KMS-11 (cell line): ENCODE measurements at regions not wholly inside any gene's neighbourhood (a gene's known extent, or its start where the extent isn't known, plus 50 kb on each side); places are given as distances from the start of the nearest gene placed in this dataset.

Experiments used
- H2AFZ ChIP-seq: fragments of 200-600 bp; sonication (generic); 2 replicates; pipeline ENCODE4 v1.6.1; 2016; ENCODE audit warnings: antibody characterized with exemption, mixed run types, low read depth
- H3K27ac ChIP-seq: fragments of 200-600 bp; sonication (generic); 2 replicates; pipeline ENCODE4 v1.6.1; 2016; ENCODE audit warnings: mild to moderate bottlenecking, mixed run types
- H3K27me3 ChIP-seq: fragments of 200-600 bp; sonication (generic); 2 replicates; pipeline ENCODE4 v1.6.1; 2017; ENCODE audit warnings: mild to moderate bottlenecking, low read depth, mixed run types, moderate library complexity; ENCODE audit not compliant: insufficient read depth
- H3K36me3 ChIP-seq: fragments of 200-600 bp; sonication (generic); 2 replicates; pipeline ENCODE4 v1.6.1; 2017; ENCODE audit warnings: mild to moderate bottlenecking, mixed run types; ENCODE audit not compliant: insufficient read depth
- H3K4me1 ChIP-seq: fragments of 200-600 bp; sonication (generic); 2 replicates; pipeline ENCODE4 v1.6.1; 2016; ENCODE audit warnings: mild to moderate bottlenecking, low read depth, mixed run types; ENCODE audit not compliant: poor library complexity, severe bottlenecking
- H3K4me2 ChIP-seq: fragments of 200-600 bp; sonication (generic); 2 replicates; pipeline ENCODE4 v1.7.0; 2016; ENCODE audit warnings: mild to moderate bottlenecking, mixed run types
- H3K4me3 ChIP-seq: fragments of 200-600 bp; sonication (generic); IDR thresholded peaks from 2 replicates; pipeline ENCODE4 v1.6.1; 2017; ENCODE audit warnings: low read depth, low read length, mixed read lengths; ENCODE audit not compliant: insufficient read depth
- H3K79me2 ChIP-seq: fragments of 200-600 bp; sonication (generic); 2 replicates; pipeline ENCODE4 v1.6.1; 2016; ENCODE audit warnings: low read depth, mixed run types; ENCODE audit not compliant: insufficient read depth
- H3K9ac ChIP-seq: fragments of 200-600 bp; sonication (generic); 2 replicates; pipeline ENCODE4 v1.6.1; 2016; ENCODE audit warnings: mild to moderate bottlenecking, mixed run types
- H4K20me1 ChIP-seq: fragments of 200-600 bp; sonication (generic); 2 replicates; pipeline ENCODE4 v1.6.1; 2016; ENCODE audit warnings: mild to moderate bottlenecking, mixed run types; ENCODE audit not compliant: insufficient read depth
- CTCF ChIP-seq: fragments of 200-600 bp; sonication (generic); conservative IDR thresholded peaks from 2 replicates; pipeline ENCODE4 v1.6.1; 2017; ENCODE audit warnings: low read depth, mild to moderate bottlenecking, antibody characterized with exemption, low read length, moderate library complexity, mixed read lengths

DNA sequence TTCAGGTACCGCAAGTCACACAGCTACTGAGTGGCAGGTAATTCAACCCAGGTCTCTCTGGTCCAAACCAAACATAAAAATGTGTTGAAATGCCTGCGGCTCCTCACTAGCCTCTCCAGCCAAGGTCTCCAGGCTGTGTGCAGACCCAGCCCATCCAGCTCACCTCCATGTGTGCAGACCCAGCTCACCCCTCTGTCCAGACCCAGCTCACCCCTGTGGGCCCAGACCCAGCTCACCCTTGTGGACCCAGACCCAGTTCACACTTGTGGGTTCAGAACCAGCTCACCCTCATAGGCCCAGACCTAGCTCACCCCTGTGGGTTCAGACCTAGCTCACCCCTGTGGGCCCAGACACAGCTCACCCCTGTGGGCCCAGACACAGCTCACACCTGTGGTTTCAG, 188.0 kb upstream of the ADCY2 start:
- H3K9ac ChIP-seq: no peak overlapping the region
- no peak overlapping the region for H3K27ac ChIP-seq
- no peaks in the 10 kb centered on the region for H3K27me3 ChIP-seq
- no peak overlapping the region for H3K4me2 ChIP-seq
- H3K36me3 ChIP-seq: no peaks in the 10 kb centered on the region
- H3K79me2 ChIP-seq: no peaks in the 10 kb centered on the region
- no peak for TF ChIP-seq CTCF
- no peaks in the 10 kb centered on the region for H4K20me1 ChIP-seq
- H3K4me1 ChIP-seq: no peaks in the 10 kb centered on the region
- no peak overlapping the region for H2AFZ ChIP-seq
- no peak overlapping the region for H3K4me3 ChIP-seq

- H2AFZ ChIP-seq: no peak overlapping the region
- no peak overlapping the region for H3K4me3 ChIP-seq
- H3K27me3 ChIP-seq: no peaks in the 10 kb centered on the region
Measured at GRCh38 chr5:7208938-7209337, 187.0 kb upstream of the ADCY2 start.

GRCh38 chr5:7209658-7210057, 186.3 kb upstream of the ADCY2 start:
- Histone ChIP-seq H3K27me3 (no peaks in the 10 kb centered on the region), H3K36me3 (no peaks in the 10 kb centered on the region), H4K20me1 (no peaks in the 10 kb centered on the region), H3K4me1 (no peaks in the 10 kb centered on the region), H3K4me3 (no peak overlapping the region), H3K79me2 (no peaks in the 10 kb centered on the region), H3K9ac (no peak overlapping the region), H3K4me2 (no peak overlapping the region), H2AFZ (no peak overlapping the region), H3K27ac (no peak overlapping the region)
- TF ChIP-seq CTCF: no peak

More at GRCh38 chr5:7208938-7209337, 187.0 kb upstream of the ADCY2 start:
- Histone ChIP-seq H3K27ac (no peak overlapping the region), H3K9ac (no peak overlapping the region), H3K4me1 (no peaks in the 10 kb centered on the region), H3K4me2 (no peak overlapping the region), H3K79me2 (no peaks in the 10 kb centered on the region), H3K36me3 (no peaks in the 10 kb centered on the region), H4K20me1 (no peaks in the 10 kb centered on the region)
- no peak for TF ChIP-seq CTCF

DNA sequence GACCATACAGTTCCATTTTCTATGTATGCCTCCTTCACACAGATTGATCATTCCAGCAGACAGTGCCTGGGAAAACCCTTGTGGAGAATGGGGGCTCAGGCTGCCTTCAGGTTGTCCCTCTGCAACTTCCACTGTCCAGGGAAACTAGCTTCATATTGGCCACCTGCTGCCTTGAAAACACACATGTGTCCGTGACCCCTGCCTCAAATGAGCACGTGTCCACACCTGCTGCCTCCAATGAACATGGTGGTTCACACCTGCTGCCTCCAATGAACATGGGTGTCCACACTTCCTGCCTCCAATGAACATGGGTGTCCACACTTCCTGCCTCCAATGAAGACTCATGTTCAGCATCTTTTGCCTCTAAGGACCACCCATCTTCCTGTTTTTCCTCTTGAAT, 185.4 kb upstream of the ADCY2 start:
- Histone ChIP-seq H4K20me1 (no peaks in the 10 kb centered on the region), H3K36me3 (no peaks in the 10 kb centered on the region), H3K4me3 (no peak overlapping the region), H3K9ac (no peak overlapping the region), H3K27me3 (no peaks in the 10 kb centered on the region), H3K4me1 (no peaks in the 10 kb centered on the region), H3K4me2 (no peak overlapping the region), H2AFZ (no peak overlapping the region), H3K79me2 (no peaks in the 10 kb centered on the region), H3K27ac (no peak overlapping the region)
- TF ChIP-seq CTCF: no peak
